ENCODE measurements at regions not wholly inside any gene's neighbourhood (a gene's known extent, or its start where the extent isn't known, plus 50 kb on each side); places are given as distances from the start of the nearest gene placed in this dataset.

DNA sequence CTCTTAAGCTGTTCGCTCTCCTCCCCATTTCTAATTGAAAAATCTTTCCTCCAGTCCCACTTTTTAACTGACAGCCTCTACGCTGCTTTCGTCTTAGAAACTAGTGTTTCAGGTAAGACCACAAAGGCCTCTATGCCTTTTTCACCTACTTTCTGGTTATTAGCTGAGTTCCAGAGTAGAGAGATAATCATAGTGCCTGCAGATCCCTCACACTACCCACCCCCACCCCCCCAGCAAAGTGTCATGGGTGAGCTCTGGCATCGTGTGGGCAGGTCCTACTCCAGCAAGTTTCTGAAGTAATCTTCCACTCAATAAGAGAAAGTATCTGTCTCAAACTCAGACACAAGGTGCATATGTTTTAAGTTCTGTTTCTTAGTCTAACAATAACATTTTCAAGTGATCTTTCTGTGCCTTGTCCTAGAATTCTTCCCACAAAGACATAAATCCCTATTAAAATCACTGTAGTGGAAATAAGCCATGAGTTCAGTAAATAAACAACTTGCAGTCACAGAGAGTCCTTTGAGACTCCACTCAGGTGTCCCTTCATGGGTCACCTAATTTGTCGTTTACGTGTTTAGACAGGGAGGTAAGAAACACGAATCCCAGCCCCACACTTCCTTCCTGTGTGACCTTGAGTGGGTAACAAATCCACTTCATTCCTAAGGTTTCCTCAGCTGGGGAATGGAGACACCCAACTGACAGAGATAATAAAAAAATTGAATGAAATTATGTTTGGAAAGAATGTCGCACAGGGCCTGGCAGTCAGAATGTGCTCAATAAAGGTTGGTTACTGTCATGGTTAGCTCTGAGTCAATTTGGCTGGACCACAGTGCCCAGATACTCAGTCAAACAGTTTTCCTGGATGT, 228.9 kb upstream of the CAND1 start:
- TF ChIP-seq CTCF (IDR thresholded peaks at IDR 0.05; ENCODE audit: extremely low read depth, insufficient read depth, missing control alignments), result no peak
- DNase-seq (ENCODE audit: low spot score), result no peak
- in situ Hi-C loops (cut with MboI; ENCODE audit: low pct_unique_long_range_greater_than_20kb, low sequenced_read_pairs, unreplicated experiment), result no loop called here

GRCh38 chr12:67040861-67041137, 228.4 kb upstream of the CAND1 start:
- TF ChIP-seq CTCF (IDR thresholded peaks at IDR 0.05; ENCODE audit: extremely low read depth, insufficient read depth, missing control alignments), result no peak
- DNase-seq (ENCODE audit: low spot score), result no peak
- in situ Hi-C loops (cut with MboI; ENCODE audit: low pct_unique_long_range_greater_than_20kb, low sequenced_read_pairs, unreplicated experiment), result no loop called here

DNA sequence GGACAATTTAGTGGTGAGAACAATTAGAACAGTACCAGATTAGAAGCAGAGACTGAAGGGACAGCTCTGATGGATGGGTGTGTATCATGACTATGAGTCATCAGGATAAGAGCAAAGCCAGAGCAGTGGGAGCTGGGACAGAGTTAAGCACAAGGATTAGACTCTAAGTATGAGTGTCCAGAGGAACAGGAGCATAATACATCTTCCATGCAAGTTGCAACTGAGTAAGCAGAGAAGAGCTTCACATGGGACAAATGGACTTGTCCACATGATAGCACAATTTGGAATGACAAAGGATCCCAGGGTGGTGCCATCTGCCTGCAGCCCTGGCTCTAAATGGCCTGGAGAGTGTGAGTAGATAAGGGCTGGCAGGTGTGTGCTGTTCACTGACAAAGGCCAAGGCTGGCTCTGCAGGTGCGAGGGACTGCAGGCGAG, 226.4 kb upstream of the CAND1 start:
- in situ Hi-C loops (cut with MboI; ENCODE audit: low pct_unique_long_range_greater_than_20kb, low sequenced_read_pairs, unreplicated experiment), result no loop called here
- TF ChIP-seq CTCF (IDR thresholded peaks at IDR 0.05; ENCODE audit: extremely low read depth, insufficient read depth, missing control alignments), result no peak
- no peak for DNase-seq (ENCODE audit: low spot score)

- TF ChIP-seq CTCF (IDR thresholded peaks at IDR 0.05; ENCODE audit: extremely low read depth, insufficient read depth, missing control alignments), result no peak
- in situ Hi-C loops (cut with MboI; ENCODE audit: low pct_unique_long_range_greater_than_20kb, low sequenced_read_pairs, unreplicated experiment), result no loop called here
These were observed 225.4 kb upstream of the CAND1 start for GRCh38 chr12:67043771-67044170.

GRCh38 chr12:67045650-67046049, 223.5 kb upstream of the CAND1 start:
- TF ChIP-seq CTCF (IDR thresholded peaks at IDR 0.05; ENCODE audit: extremely low read depth, insufficient read depth, missing control alignments), result no peak
- no peak for DNase-seq (ENCODE audit: low spot score)
- in situ Hi-C loops (cut with MboI; ENCODE audit: low pct_unique_long_range_greater_than_20kb, low sequenced_read_pairs, unreplicated experiment), result no loop called here

More at GRCh38 chr12:67043771-67044170, 225.4 kb upstream of the CAND1 start:
- no peak for DNase-seq (ENCODE audit: low spot score)

DNA sequence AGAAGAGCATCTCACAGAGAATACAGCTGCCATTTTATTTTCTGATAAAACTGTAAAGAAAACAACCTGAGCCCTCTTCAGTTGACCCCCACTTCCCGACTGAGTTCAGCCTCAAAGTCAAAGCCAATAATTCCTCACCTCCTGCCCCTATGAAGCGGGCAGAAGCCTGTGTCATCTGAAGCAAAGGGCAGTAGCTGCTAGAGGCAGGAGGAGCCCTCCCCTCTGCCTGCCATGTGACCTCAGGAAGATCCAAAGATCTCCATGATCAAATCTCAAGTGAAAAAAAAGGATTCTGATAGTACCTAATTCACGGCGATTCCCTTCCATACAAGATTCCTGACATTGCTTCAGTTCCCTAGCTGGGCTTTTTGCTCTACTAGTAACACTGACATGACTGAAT, 223.1 kb upstream of the CAND1 start:
- no peak for DNase-seq (ENCODE audit: low spot score)
- in situ Hi-C loops (cut with MboI; ENCODE audit: low pct_unique_long_range_greater_than_20kb, low sequenced_read_pairs, unreplicated experiment), result no loop called here
- TF ChIP-seq CTCF (IDR thresholded peaks at IDR 0.05; ENCODE audit: extremely low read depth, insufficient read depth, missing control alignments), result no peak
